BJ (cell line): ENCODE measurements at regions not wholly inside any gene's neighbourhood (a gene's known extent, or its start where the extent isn't known, plus 50 kb on each side); places are given as distances from the start of the nearest gene placed in this dataset.

Source experiments
- CTCF ChIA-PET: fragments of 350-600 bp; formaldehyde crosslinking; extraction: SDS; loops from one replicate; lab custom pipeline; 2021; ENCODE audit warnings: antibody characterized with exemption, inconsistent platforms; lab: Yijun Ruan, JAX
- POLR2A ChIA-PET: fragments of 300-600 bp; sonication (Branson Sonifier 250); formaldehyde crosslinking; extraction: SDS; loops from one replicate; lab custom pipeline; 2021; ENCODE audit warnings: antibody characterized with exemption; lab: Charles Lee
- DNase-seq: peaks from one replicate; pipeline ENCODE4 v3.0.0-alpha.2; 2011; ENCODE audit warnings: low read depth
- H3K27me3 ChIP-seq: 2 replicates; pipeline ENCODE4 v1.6.0; 2011; ENCODE audit warnings: low read length; ENCODE audit not compliant: control insufficient read depth, insufficient read depth
- H3K36me3 ChIP-seq: 2 replicates; pipeline ENCODE4 v1.5.1; 2011; ENCODE audit warnings: low read length; ENCODE audit not compliant: control insufficient read depth, insufficient read depth
- H3K4me3 ChIP-seq: 2 replicates; pipeline ENCODE4 v1.5.1; 2011; ENCODE audit warnings: low read depth, mild to moderate bottlenecking, control low read depth, low read length
- CTCF ChIP-seq: IDR thresholded peaks from 2 replicates; pipeline ENCODE4 v1.5.1; 2011; ENCODE audit warnings: low read depth, mild to moderate bottlenecking, control low read depth, inconsistent platforms, low read length, moderate library complexity; ENCODE audit not compliant: insufficient read depth

DNA sequence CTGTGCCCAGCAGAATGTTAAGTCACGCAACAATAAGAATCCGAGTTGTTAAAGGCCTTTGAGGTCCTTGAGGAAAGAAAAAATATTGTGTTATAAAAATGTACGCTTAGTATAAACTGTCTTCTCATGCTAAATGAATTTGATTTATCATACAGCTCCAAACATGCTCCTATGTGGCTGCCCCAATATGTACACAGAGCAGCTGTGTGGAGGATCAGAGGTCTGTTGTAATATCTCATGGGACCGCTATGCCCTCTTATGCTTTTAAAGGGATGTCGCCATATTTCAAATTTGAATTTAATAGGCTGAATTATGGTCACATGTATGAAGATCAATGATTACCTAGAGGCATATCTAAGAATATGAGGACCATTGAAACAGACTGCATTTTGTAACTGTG is 90.2 kb downstream of the SLC5A7 start:
- POLR2A ChIA-PET, result no interaction called here
- Histone ChIP-seq H3K27me3 (no peaks in the 10 kb centered on the region), H3K36me3 (no peaks in the 10 kb centered on the region), H3K4me3 (no peak overlapping the region)
- no peak for DNase-seq
- no peak for TF ChIP-seq CTCF
- CTCF ChIA-PET, result interaction anchor here (2.1 kb wide), 1 partner anchor 8 kb away, joined by 7 read pairs; no protein-coding TSS in a partner anchor

DNA sequence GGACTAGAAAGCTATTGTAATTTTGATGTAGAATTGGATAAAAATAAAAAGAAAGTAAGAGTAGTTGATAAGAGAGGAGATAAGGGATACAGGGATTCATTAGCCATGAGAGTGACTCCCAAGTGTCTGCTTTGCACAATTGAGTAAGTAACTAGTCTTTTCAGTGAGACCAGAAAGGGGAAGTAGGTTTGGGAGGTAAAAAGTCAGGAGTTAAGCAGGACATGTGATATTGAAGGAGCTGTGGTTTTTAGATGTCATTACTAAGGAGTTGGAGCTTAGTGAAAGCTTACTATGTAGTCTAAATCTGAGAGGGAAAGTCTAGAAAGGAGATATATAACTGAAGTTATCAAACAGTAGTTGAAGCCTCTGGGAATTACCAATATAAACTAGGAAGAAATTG is 93.4 kb downstream of the SLC5A7 start:
- ChIA-PET CTCF (no interaction called here), POLR2A (no interaction called here)
- TF ChIP-seq CTCF, result no peak
- Histone ChIP-seq H3K4me3 (no peak overlapping the region), H3K36me3 (no peaks in the 10 kb centered on the region), H3K27me3 (no peaks in the 10 kb centered on the region)
- DNase-seq, result no peak

DNA sequence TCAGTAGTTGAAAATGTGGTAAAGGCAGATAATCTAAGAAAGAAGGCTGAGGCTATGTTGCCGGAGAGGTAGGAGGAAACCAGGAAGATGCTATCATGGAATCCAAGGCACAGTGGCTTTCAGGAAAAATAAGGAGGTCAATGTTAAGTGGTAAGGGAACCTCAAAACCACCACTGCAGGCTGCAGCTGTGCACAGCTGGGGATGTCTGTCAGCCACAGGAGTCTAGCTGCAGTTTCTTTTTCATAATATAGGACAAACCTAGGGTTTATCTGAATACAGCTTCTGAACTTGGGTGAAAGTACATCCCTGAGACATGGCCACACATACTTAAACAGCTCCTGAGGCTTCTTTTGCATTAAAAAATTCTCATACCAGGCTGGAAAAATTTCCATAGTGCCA is 93.9 kb downstream of the SLC5A7 start:
- Histone ChIP-seq H3K27me3 (no peaks in the 10 kb centered on the region), H3K36me3 (no peaks in the 10 kb centered on the region), H3K4me3 (no peak overlapping the region)
- no peak for DNase-seq
- POLR2A ChIA-PET, result no interaction called here
- no peak for TF ChIP-seq CTCF
- CTCF ChIA-PET, result no interaction called here

DNA sequence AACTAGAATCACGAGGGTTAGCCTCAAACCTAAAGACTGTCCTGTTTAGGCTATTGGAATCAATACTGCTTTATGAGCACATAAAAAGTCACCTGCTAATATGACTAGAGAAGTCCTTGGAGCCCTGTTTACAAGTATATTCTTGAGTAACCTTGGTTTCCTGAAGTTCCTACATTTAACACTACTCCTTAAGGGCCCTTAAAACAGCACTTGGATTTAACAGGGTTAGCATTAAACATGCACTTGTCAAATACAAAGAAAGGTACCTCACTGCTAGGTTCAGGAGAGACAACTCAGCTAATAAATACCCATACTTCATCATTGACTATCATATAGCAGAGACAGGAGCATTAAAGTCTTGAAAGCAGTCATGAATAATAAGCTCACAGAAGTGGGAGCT is 96.7 kb downstream of the SLC5A7 start:
- POLR2A ChIA-PET, result no interaction called here
- CTCF ChIA-PET, result no interaction called here
- H3K4me3 ChIP-seq, result no peak overlapping the region
- no peaks in the 10 kb centered on the region for H3K27me3 ChIP-seq
- no peak for TF ChIP-seq CTCF
- no peak for DNase-seq
- H3K36me3 ChIP-seq, result no peaks in the 10 kb centered on the region

GRCh38 chr2:108084311-108084710 is 98.0 kb downstream of the SLC5A7 start:
- POLR2A ChIA-PET, result no interaction called here
- no peak overlapping the region for H3K4me3 ChIP-seq
- CTCF ChIA-PET, result no interaction called here
- no peaks in the 10 kb centered on the region for H3K36me3 ChIP-seq
- no peaks in the 10 kb centered on the region for H3K27me3 ChIP-seq
- TF ChIP-seq CTCF, result no peak
- no peak for DNase-seq
